GM12878 (cell line): ENCODE measurements at regions not wholly inside any gene's neighbourhood (a gene's known extent, or its start where the extent isn't known, plus 50 kb on each side); places are given as distances from the start of the nearest gene placed in this dataset.

Experiments
- CBX3 ChIP-seq: fragments of 200-600 bp; sonication (generic); IDR thresholded peaks from 2 replicates; pipeline ENCODE4 v1.6.1; 2016; ENCODE audit warnings: low read depth, borderline replicate concordance
- EP300 ChIP-seq, 2 experiments: fragments of 150-350 bp in 1 of 2; IDR thresholded peaks; 2 replicates each; pipeline ENCODE4 v1.6.1; 2011 to 2012; ENCODE audit warnings: low read depth in 2 of 2, low read length in 2 of 2, borderline replicate concordance in 1 of 2, improper control_type of control experiment in 1 of 2, inconsistent platforms in 1 of 2; ENCODE audit not compliant: control insufficient read depth in 1 of 2
- POLR2A ChIP-seq: IDR thresholded peaks from 2 replicates; pipeline ENCODE4 v1.6.1; 2011; ENCODE audit warnings: low read depth, mild to moderate bottlenecking, low read length
- POLR2AphosphoS5 ChIP-seq: IDR thresholded peaks from 2 replicates; pipeline ENCODE4 v1.6.1; 2011; ENCODE audit warnings: mild to moderate bottlenecking, low read length, inconsistent platforms
- SIN3A ChIP-seq: IDR thresholded peaks from 2 replicates; pipeline ENCODE4 v1.6.1; 2012; ENCODE audit warnings: low read depth, low read length, improper control_type of control experiment
- YY1 ChIP-seq: IDR thresholded peaks from 2 replicates; pipeline ENCODE4 v1.6.1; 2011; ENCODE audit warnings: low read depth, mild to moderate bottlenecking, low read length
- ZNF274 ChIP-seq: IDR thresholded peaks from one replicate; pipeline ENCODE4 v1.8.0; 2011; ENCODE audit not compliant: insufficient read length, insufficient read depth

DNA sequence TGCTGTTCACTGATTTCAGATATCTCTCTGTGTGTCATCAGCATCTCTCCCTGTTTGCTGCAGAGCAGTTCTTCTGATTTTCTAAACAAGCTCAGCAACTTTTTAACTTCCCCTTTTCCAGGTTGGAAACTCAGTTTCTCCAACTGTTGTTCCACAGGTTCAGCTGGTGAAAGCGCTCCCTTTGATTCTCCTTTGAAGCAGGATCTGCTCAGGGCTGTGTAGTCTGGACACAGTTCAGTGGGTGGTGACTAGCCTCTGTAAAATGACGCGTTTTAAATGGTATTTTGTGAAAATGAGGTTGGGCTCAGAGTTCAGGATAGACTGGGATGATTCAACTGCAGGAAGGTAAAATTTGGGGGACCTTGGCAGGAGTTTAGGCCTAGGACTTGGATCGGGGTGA lies 106.3 kb downstream of the TRIM43 start:
- TF ChIP-seq POLR2A: no peak
- TF ChIP-seq EP300 (IDR thresholded peaks at IDR 0.05; ENCODE audit: borderline replicate concordance in 1 of 2, control insufficient read depth in 1 of 2, low read depth in 2 of 2, low read length in 2 of 2): no peak
- TF ChIP-seq SIN3A: no peak
- TF ChIP-seq ZNF274: no peak
- no peak for TF ChIP-seq YY1
- TF ChIP-seq CBX3: no peak
- no peak for TF ChIP-seq POLR2AphosphoS5
